ENCODE measurements at regions not wholly inside any gene's neighbourhood (a gene's known extent, or its start where the extent isn't known, plus 50 kb on each side); places are given as distances from the start of the nearest gene placed in this dataset.

GRCh38 chr2:67970071-67970470, 92.7 kb downstream of the C1D start:
- Histone ChIP-seq H2AFZ (ENCODE audit: low read length) (no peak overlapping the region), H3K9me3 (ENCODE audit: insufficient read depth, low read depth, low read length) (no peaks in the 10 kb centered on the region), H3K36me3 (ENCODE audit: insufficient read depth, low read length) (no peaks in the 10 kb centered on the region), H3K4me2 (ENCODE audit: low read depth, low read length, poor library complexity, severe bottlenecking) (no peak overlapping the region), H3K4me1 (ENCODE audit: insufficient read depth, low read length, poor library complexity, severe bottlenecking) (no peaks in the 10 kb centered on the region), H4K20me1 (ENCODE audit: insufficient read depth, low read length, poor library complexity, severe bottlenecking) (no peaks in the 10 kb centered on the region), H3K9me2 (replicated peaks; ENCODE audit: low read depth, low read length) (no peaks in the 10 kb centered on the region), H3K27me3 (ENCODE audit: insufficient read depth, low read length, poor library complexity, severe bottlenecking) (peaks cover 6% of the 10 kb centered on the region), H3K9ac (ENCODE audit: low read depth, low read length, poor library complexity, severe bottlenecking) (no peak overlapping the region), H3K79me2 (ENCODE audit: insufficient read depth, low read length) (no peaks in the 10 kb centered on the region), H3F3A (ENCODE audit: low read depth) (no peaks in the 10 kb centered on the region), H3K4me3 (ENCODE audit: low read length, poor library complexity, severe bottlenecking) (no peak overlapping the region)
- no peak for TF ChIP-seq EZH2phosphoT487 (IDR thresholded peaks at IDR 0.05; ENCODE audit: borderline replicate concordance)

GRCh38 chr2:67970542-67970941, 92.3 kb downstream of the C1D start:
- Histone ChIP-seq H3K9ac (ENCODE audit: low read depth, low read length, poor library complexity, severe bottlenecking) (no peak overlapping the region), H3F3A (ENCODE audit: low read depth) (no peaks in the 10 kb centered on the region), H2AFZ (ENCODE audit: low read length) (no peak overlapping the region), H3K9me2 (replicated peaks; ENCODE audit: low read depth, low read length) (no peaks in the 10 kb centered on the region), H3K79me2 (ENCODE audit: insufficient read depth, low read length) (no peaks in the 10 kb centered on the region), H3K27me3 (ENCODE audit: insufficient read depth, low read length, poor library complexity, severe bottlenecking) (peaks cover 6% of the 10 kb centered on the region), H4K20me1 (ENCODE audit: insufficient read depth, low read length, poor library complexity, severe bottlenecking) (no peaks in the 10 kb centered on the region), H3K36me3 (ENCODE audit: insufficient read depth, low read length) (no peaks in the 10 kb centered on the region), H3K9me3 (ENCODE audit: insufficient read depth, low read depth, low read length) (no peaks in the 10 kb centered on the region), H3K4me2 (ENCODE audit: low read depth, low read length, poor library complexity, severe bottlenecking) (no peak overlapping the region), H3K4me3 (ENCODE audit: low read length, poor library complexity, severe bottlenecking) (no peak overlapping the region), H3K4me1 (ENCODE audit: insufficient read depth, low read length, poor library complexity, severe bottlenecking) (no peaks in the 10 kb centered on the region)
- TF ChIP-seq CTCF (conservative IDR thresholded peaks at IDR 0.05; ENCODE audit: low read length) = no peak
- no peak for TF ChIP-seq EZH2phosphoT487 (IDR thresholded peaks at IDR 0.05; ENCODE audit: borderline replicate concordance)

GRCh38 chr2:67974559-67975430, 88.0 kb downstream of the C1D start:
- Histone ChIP-seq H3K4me1 (ENCODE audit: insufficient read depth, low read length, poor library complexity, severe bottlenecking) (no peaks in the 10 kb centered on the region), H3K9me3 (ENCODE audit: insufficient read depth, low read depth, low read length) (no peaks in the 10 kb centered on the region), H3K9ac (ENCODE audit: low read depth, low read length, poor library complexity, severe bottlenecking) (no peak overlapping the region), H4K20me1 (ENCODE audit: insufficient read depth, low read length, poor library complexity, severe bottlenecking) (no peaks in the 10 kb centered on the region), H3K79me2 (ENCODE audit: insufficient read depth, low read length) (no peaks in the 10 kb centered on the region), H3K27me3 (ENCODE audit: insufficient read depth, low read length, poor library complexity, severe bottlenecking) (no peaks in the 10 kb centered on the region), H3K36me3 (ENCODE audit: insufficient read depth, low read length) (no peaks in the 10 kb centered on the region), H3K4me3 (ENCODE audit: low read length, poor library complexity, severe bottlenecking) (no peak overlapping the region), H2AFZ (ENCODE audit: low read length) (peak overlapping the region; percentile 79), H3K9me2 (replicated peaks; ENCODE audit: low read depth, low read length) (no peaks in the 10 kb centered on the region), H3K4me2 (ENCODE audit: low read depth, low read length, poor library complexity, severe bottlenecking) (peak overlapping the region; percentile 19), H3F3A (ENCODE audit: low read depth) (no peaks in the 10 kb centered on the region)
- TF ChIP-seq EZH2phosphoT487 (IDR thresholded peaks at IDR 0.05; ENCODE audit: borderline replicate concordance) = no peak
- no peak for TF ChIP-seq CTCF (conservative IDR thresholded peaks at IDR 0.05; ENCODE audit: low read length)
